T follicular helper cell (primary cell): ENCODE measurements at regions not wholly inside any gene's neighbourhood (a gene's known extent, or its start where the extent isn't known, plus 50 kb on each side); places are given as distances from the start of the nearest gene placed in this dataset.
"Not testable (repeated sequence)": the region's sequence is repeated elsewhere in the genome, so short reads cannot be mapped to it uniquely, and the experiment has no call there.

Experiments used
- DNase-seq: peaks from one replicate; pipeline ENCODE4 v3.0.0-alpha.2; 2020; ENCODE audit warnings: low read depth

- DNase-seq: no peak
Observed at GRCh38 chr19:27746691-27747380, 1466.1 kb downstream of the UQCRFS1 start.

- DNase-seq: no peak
Observed at GRCh38 chr19:27745978-27746542, 1466.9 kb downstream of the UQCRFS1 start.

- no peak for DNase-seq
Observed at GRCh38 chr19:27744926-27745768, 1467.8 kb downstream of the UQCRFS1 start.

GRCh38 chr19:27742041-27742440 is 1470.9 kb downstream of the UQCRFS1 start:
- DNase-seq: no peak

GRCh38 chr19:27741236-27741635 is 1471.7 kb downstream of the UQCRFS1 start:
- no peak for DNase-seq

GRCh38 chr19:27740396-27740795 is 1472.6 kb downstream of the UQCRFS1 start:
- DNase-seq: no peak

GRCh38 chr19:27738569-27739193 is 1474.3 kb downstream of the UQCRFS1 start:
- DNase-seq: no peak

- no peak for DNase-seq
Observed at GRCh38 chr19:27736225-27736624, 1476.7 kb downstream of the UQCRFS1 start.

GRCh38 chr19:27735314-27735713 is 1477.6 kb downstream of the UQCRFS1 start:
- no peak for DNase-seq

GRCh38 chr19:27734496-27735220 is 1478.3 kb downstream of the UQCRFS1 start:
- DNase-seq: no peak

GRCh38 chr19:27733551-27734266 is 1479.2 kb downstream of the UQCRFS1 start:
- DNase-seq: no peak

- DNase-seq: no peak
Observed at GRCh38 chr19:27729332-27729731, 1483.6 kb downstream of the UQCRFS1 start.

GRCh38 chr19:27722625-27723024 is 1490.3 kb downstream of the UQCRFS1 start:
- DNase-seq: no peak

- DNase-seq: no peak
Observed at GRCh38 chr19:27720155-27720554, 1492.8 kb downstream of the UQCRFS1 start.

GRCh38 chr19:27719034-27719433 is 1493.9 kb downstream of the UQCRFS1 start:
- no peak for DNase-seq

GRCh38 chr19:27718234-27718633 is 1494.7 kb downstream of the UQCRFS1 start:
- no peak for DNase-seq

GRCh38 chr19:27717825-27718224 is 1495.1 kb downstream of the UQCRFS1 start:
- DNase-seq: no peak

- no peak for DNase-seq
Observed at GRCh38 chr19:27716922-27717321, 1496.0 kb downstream of the UQCRFS1 start.

GRCh38 chr19:27714857-27715256 is 1498.1 kb downstream of the UQCRFS1 start:
- DNase-seq: no peak

- DNase-seq: no peak
Observed at GRCh38 chr19:27709496-27709895, 1503.5 kb downstream of the UQCRFS1 start.

- DNase-seq: not testable (repeated sequence)
Observed at GRCh38 chr19:27708986-27709385, 1504.0 kb downstream of the UQCRFS1 start.
